Esophagus muscularis mucosa (tissue), 3 donors: ENCODE measurements at regions not wholly inside any gene's neighbourhood (a gene's known extent, or its start where the extent isn't known, plus 50 kb on each side); places are given as distances from the start of the nearest gene placed in this dataset.

ENCODE experiments used
- POLR2A ChIP-seq: fragments of 450-650 bp; IDR thresholded peaks from one replicate; pipeline ENCODE4 v1.6.1; 2017; ENCODE audit warnings: antibody characterized with exemption, moderate library complexity, mild to moderate bottlenecking, low read depth
- POLR2AphosphoS5 ChIP-seq, 2 donors: sonication (generic); formaldehyde crosslinking; IDR thresholded peaks; one replicate each; pipeline ENCODE4 v1.6.1; 2017; ENCODE audit warnings: antibody characterized with exemption in 2 of 2
- TF ChIP-seq, protein P1 (sequence below), 3 experiments: fragments of 200-600 bp in 2 of 3; fragments of 450-650 bp in 1 of 3; sonication (generic) in 2 of 3; IDR thresholded peaks; one replicate each; pipeline ENCODE4 v1.5.1; 2017 to 2019; ENCODE audit warnings: antibody characterized with exemption in 3 of 3, mild to moderate bottlenecking in 2 of 3, moderate library complexity in 1 of 3

DNA sequence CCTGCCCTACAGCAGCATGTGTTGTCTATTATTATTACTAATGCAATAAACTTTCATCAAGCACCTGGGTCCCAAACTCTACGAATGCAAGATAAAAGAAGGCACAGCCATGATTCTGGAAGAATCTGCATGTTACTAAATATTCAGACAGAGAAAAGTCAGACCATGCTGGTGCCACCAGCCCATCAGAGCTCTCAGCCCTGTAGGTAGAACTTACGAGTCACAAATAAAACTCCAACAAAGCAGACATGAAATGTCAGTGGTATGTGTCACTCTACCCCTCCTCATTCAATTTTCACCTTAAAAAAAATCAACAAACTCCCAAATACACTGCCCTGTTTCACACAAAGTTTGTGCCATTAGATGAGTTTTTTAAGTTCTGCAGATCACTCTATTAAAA lies 62.4 kb upstream of the TIAM1 start:
- TF ChIP-seq, protein P1, sequence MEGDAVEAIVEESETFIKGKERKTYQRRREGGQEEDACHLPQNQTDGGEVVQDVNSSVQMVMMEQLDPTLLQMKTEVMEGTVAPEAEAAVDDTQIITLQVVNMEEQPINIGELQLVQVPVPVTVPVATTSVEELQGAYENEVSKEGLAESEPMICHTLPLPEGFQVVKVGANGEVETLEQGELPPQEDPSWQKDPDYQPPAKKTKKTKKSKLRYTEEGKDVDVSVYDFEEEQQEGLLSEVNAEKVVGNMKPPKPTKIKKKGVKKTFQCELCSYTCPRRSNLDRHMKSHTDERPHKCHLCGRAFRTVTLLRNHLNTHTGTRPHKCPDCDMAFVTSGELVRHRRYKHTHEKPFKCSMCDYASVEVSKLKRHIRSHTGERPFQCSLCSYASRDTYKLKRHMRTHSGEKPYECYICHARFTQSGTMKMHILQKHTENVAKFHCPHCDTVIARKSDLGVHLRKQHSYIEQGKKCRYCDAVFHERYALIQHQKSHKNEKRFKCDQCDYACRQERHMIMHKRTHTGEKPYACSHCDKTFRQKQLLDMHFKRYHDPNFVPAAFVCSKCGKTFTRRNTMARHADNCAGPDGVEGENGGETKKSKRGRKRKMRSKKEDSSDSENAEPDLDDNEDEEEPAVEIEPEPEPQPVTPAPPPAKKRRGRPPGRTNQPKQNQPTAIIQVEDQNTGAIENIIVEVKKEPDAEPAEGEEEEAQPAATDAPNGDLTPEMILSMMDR (IDR thresholded peaks at IDR 0.05): no peak
- no peak for TF ChIP-seq POLR2A
- no peak for TF ChIP-seq POLR2AphosphoS5 (IDR thresholded peaks at IDR 0.05)
